Brain microvascular endothelial cell (primary cell): ENCODE measurements at regions not wholly inside any gene's neighbourhood (a gene's known extent, or its start where the extent isn't known, plus 50 kb on each side); places are given as distances from the start of the nearest gene placed in this dataset.

Experiments used
- DNase-seq: peaks from one replicate; pipeline ENCODE4 v3.0.0-alpha.2; 2020
- H3K27ac ChIP-seq: fragments of 250-450 bp; sonication (Bioruptor Pico); 2 replicates; pipeline ENCODE4 v1.5.1; 2020; ENCODE audit warnings: mild to moderate bottlenecking, moderate library complexity
- H3K27me3 ChIP-seq: fragments of 250-450 bp; sonication (Bioruptor Pico); replicated peaks from 2 replicates; pipeline ENCODE4 v1.5.1; 2020; ENCODE audit warnings: mild to moderate bottlenecking
- H3K36me3 ChIP-seq: fragments of 250-450 bp; sonication (Bioruptor Pico); replicated peaks from 2 replicates; pipeline ENCODE4 v1.5.1; 2020; ENCODE audit warnings: mild to moderate bottlenecking
- H3K4me3 ChIP-seq: 2 replicates; pipeline ENCODE4 v1.5.1; 2011; ENCODE audit warnings: low read depth, mild to moderate bottlenecking, control low read depth, low read length, moderate library complexity
- CTCF ChIP-seq: IDR thresholded peaks from 2 replicates; pipeline ENCODE4 v1.5.1; 2011; ENCODE audit warnings: low read depth, mild to moderate bottlenecking, moderate library complexity, low read length, control low read depth, inconsistent platforms; ENCODE audit errors: missing control alignments
- in situ Hi-C: cut with HindIII; loops from 2 replicates; pipeline ENCODE4 v1.10.0; 2017; ENCODE audit warnings: low sequenced_read_pairs, low pct_ligation_motif_present

- Histone ChIP-seq H3K27ac (no peak overlapping the region), H3K4me3 (no peak overlapping the region), H3K27me3 (peaks cover 2% of the 10 kb centered on the region), H3K36me3 (no peaks in the 10 kb centered on the region)
- in situ Hi-C loops = no loop called here
- TF ChIP-seq CTCF = no peak
- no peak for DNase-seq
Observed at GRCh38 chr20:57759724-57760123, 49.9 kb upstream of the PMEPA1 start.
